H1 (cell line): ENCODE measurements at regions not wholly inside any gene's neighbourhood (a gene's known extent, or its start where the extent isn't known, plus 50 kb on each side); places are given as distances from the start of the nearest gene placed in this dataset.

Experiments
- CTCF ChIA-PET: fragments of 300-600 bp; sonication (Branson Sonifier 250); formaldehyde crosslinking; loops from one replicate; lab custom pipeline; 2021; ENCODE audit not compliant: partially characterized antibody; lab: Charles Lee
- POLR2A ChIA-PET: fragments of 300-600 bp; sonication (Branson Sonifier 250); formaldehyde crosslinking; loops from one replicate; lab custom pipeline; 2021; ENCODE audit warnings: inconsistent platforms; ENCODE audit not compliant: partially characterized antibody; lab: Charles Lee
- DNase-seq, 2 experiments: peaks; one replicate each; pipeline versions ENCODE4 v3.0.0 to v3.0.0-alpha.2; 2010 to 2022; ENCODE audit warnings: low spot score in 2 of 2, low read depth in 1 of 2, mixed read lengths in 1 of 2
- FAIRE-seq: peaks from 2 replicates; lab custom pipeline; 2011; peaks lifted over from hg19 to GRCh38; lab: Jason Lieb, UNC
- H2AFZ ChIP-seq: 2 replicates; pipeline ENCODE4 v1.8.1; 2012; ENCODE audit warnings: low read length, inconsistent platforms
- H2AK5ac ChIP-seq: 2 replicates; pipeline ENCODE4 v1.6.1; 2013; ENCODE audit warnings: low read depth, low read length
- H2BK120ac ChIP-seq: replicated peaks from 2 replicates; pipeline ENCODE3; 2013; ENCODE audit warnings: low read depth, low read length, inconsistent platforms
- H2BK12ac ChIP-seq: 2 replicates; pipeline ENCODE4 v1.6.1; 2013; ENCODE audit warnings: low read depth, low read length
- H2BK15ac ChIP-seq: 2 replicates; pipeline ENCODE4 v1.6.1; 2013; ENCODE audit warnings: low read length
- H2BK20ac ChIP-seq: 2 replicates; pipeline ENCODE4 v1.6.1; 2013; ENCODE audit warnings: low read length
- H2BK5ac ChIP-seq: 2 replicates; pipeline ENCODE4 v1.6.1; 2013; ENCODE audit warnings: low read depth, low read length
- H3K14ac ChIP-seq: 2 replicates; pipeline ENCODE4 v1.6.1; 2013; ENCODE audit warnings: inconsistent platforms; ENCODE audit not compliant: insufficient read length
- H3K18ac ChIP-seq: 2 replicates; pipeline ENCODE4 v1.6.1; 2013; ENCODE audit warnings: low read length; ENCODE audit errors: extremely low read depth
- H3K23ac ChIP-seq: 2 replicates; pipeline ENCODE4 v1.6.1; 2013; ENCODE audit warnings: inconsistent platforms; ENCODE audit not compliant: insufficient read length
- H3K23me2 ChIP-seq: 2 replicates; pipeline ENCODE4 v1.6.1; 2013; ENCODE audit warnings: low read depth, low read length
- H3K27ac ChIP-seq: 2 replicates; pipeline ENCODE4 v1.6.1; 2011; ENCODE audit warnings: low read depth, low read length, inconsistent platforms
- H3K27me3 ChIP-seq, 4 experiments: replicated peaks in 1 of 4; 1 replicate in 1 of 4; 2 replicates in 3 of 4; pipeline versions ENCODE4 v1.6.1 to v1.8.1; 2011 to 2013; ENCODE audit warnings: low read length in 3 of 4, mild to moderate bottlenecking in 3 of 4, inconsistent platforms in 2 of 4, mixed read lengths in 2 of 4, moderate library complexity in 1 of 4; ENCODE audit not compliant: control insufficient read depth in 3 of 4, insufficient read depth in 3 of 4; ENCODE audit errors: extremely low read depth in 1 of 4
- H3K36me3 ChIP-seq, 4 experiments: 2 replicates each; pipeline versions ENCODE4 v1.6.1 to v1.8.1; 2011 to 2013; ENCODE audit warnings: mild to moderate bottlenecking in 4 of 4, low read length in 3 of 4, moderate library complexity in 2 of 4, control low read depth in 1 of 4, inconsistent platforms in 1 of 4; ENCODE audit not compliant: insufficient read depth in 4 of 4, control insufficient read depth in 2 of 4
- H3K4ac ChIP-seq: replicated peaks from 2 replicates; pipeline ENCODE3; 2013; ENCODE audit warnings: low read length, low read depth, mixed read lengths, inconsistent platforms; ENCODE audit not compliant: insufficient read length
- H3K4me1 ChIP-seq, 4 experiments: replicated peaks in 1 of 4; 1 replicate in 1 of 4; 2 replicates in 3 of 4; pipeline versions ENCODE4 v1.6.1 to v1.8.1; 2011 to 2013; ENCODE audit warnings: low read length in 3 of 4, inconsistent platforms in 2 of 4, mixed read lengths in 1 of 4; ENCODE audit not compliant: insufficient read depth in 4 of 4, control insufficient read depth in 3 of 4
- H3K4me2 ChIP-seq, 2 experiments: 2 replicates each; pipeline versions ENCODE4 v1.6.1 to v1.8.1; 2011 to 2013; ENCODE audit warnings: low read depth in 2 of 2, low read length in 2 of 2, control low read depth in 1 of 2, inconsistent platforms in 1 of 2, mild to moderate bottlenecking in 1 of 2; ENCODE audit not compliant: insufficient read depth in 1 of 2
- H3K4me3 ChIP-seq, 4 experiments: fragments of 200-600, 300-600 bp in 1 of 4; sonication (generic), shearing (Covaris generic), sonication (Bioruptor Twin) in 1 of 4; 2 replicates each; pipeline versions ENCODE4 v1.5.1 to v1.8.1; 2011 to 2016; ENCODE audit warnings: low read length in 4 of 4, low read depth in 3 of 4, control low read depth in 2 of 4, inconsistent platforms in 2 of 4, mild to moderate bottlenecking in 2 of 4, mixed read lengths in 1 of 4, moderate library complexity in 1 of 4; ENCODE audit not compliant: insufficient read depth in 2 of 4; ENCODE audit errors: extremely low read depth in 1 of 4
- H3K56ac ChIP-seq: replicated peaks from 2 replicates; pipeline ENCODE3; 2013; ENCODE audit warnings: low read depth, mild to moderate bottlenecking, mixed read lengths, low read length, inconsistent platforms; ENCODE audit not compliant: insufficient read length
- H3K79me1 ChIP-seq: 2 replicates; pipeline ENCODE4 v1.6.1; 2013; ENCODE audit warnings: low read depth, low read length, control low read depth
- H3K79me2 ChIP-seq, 2 experiments: 2 replicates each; pipeline versions ENCODE4 v1.6.1 to v1.8.1; 2012 to 2013; ENCODE audit warnings: low read length in 2 of 2, mild to moderate bottlenecking in 2 of 2, inconsistent platforms in 1 of 2; ENCODE audit not compliant: insufficient read depth in 2 of 2, control insufficient read depth in 1 of 2
- H3K9ac ChIP-seq, 4 experiments: replicated peaks in 1 of 4; 1 replicate in 1 of 4; 2 replicates in 3 of 4; pipeline versions ENCODE4 v1.6.1 to v1.8.1; 2011 to 2013; ENCODE audit warnings: low read depth in 3 of 4, low read length in 3 of 4, control low read depth in 2 of 4, mild to moderate bottlenecking in 2 of 4, moderate library complexity in 2 of 4, inconsistent platforms in 1 of 4; ENCODE audit errors: extremely low read depth in 1 of 4
- H3K9me3 ChIP-seq, 2 experiments: 2 replicates each; pipeline versions ENCODE4 v1.6.1 to v1.8.1; 2012 to 2013; ENCODE audit warnings: mild to moderate bottlenecking in 2 of 2, moderate library complexity in 2 of 2, control low read depth in 1 of 2, inconsistent platforms in 1 of 2, low read depth in 1 of 2, low read length in 1 of 2, mixed read lengths in 1 of 2; ENCODE audit not compliant: insufficient read depth in 2 of 2
- H4K20me1 ChIP-seq, 2 experiments: replicated peaks in 1 of 2; 2 replicates each; pipeline versions ENCODE3 to v1.8.1; 2011 to 2013; ENCODE audit warnings: inconsistent platforms in 2 of 2, low read length in 2 of 2, mild to moderate bottlenecking in 1 of 2; ENCODE audit not compliant: insufficient read depth in 2 of 2, control insufficient read depth in 1 of 2
- H4K5ac ChIP-seq: 2 replicates; pipeline ENCODE4 v1.6.1; 2013; ENCODE audit warnings: low read length, low read depth, mixed read lengths, inconsistent platforms; ENCODE audit not compliant: insufficient read length
- H4K8ac ChIP-seq: 2 replicates; pipeline ENCODE4 v1.8.0; 2013; ENCODE audit warnings: mild to moderate bottlenecking, moderate library complexity, low read length, inconsistent platforms; ENCODE audit not compliant: insufficient read depth; ENCODE audit errors: extremely low read depth
- H4K91ac ChIP-seq: replicated peaks from 2 replicates; pipeline ENCODE3; 2013; ENCODE audit warnings: low read length, mixed read lengths, inconsistent platforms; ENCODE audit not compliant: insufficient read length
- CEBPB ChIP-seq: IDR thresholded peaks from 2 replicates; pipeline ENCODE4 v1.6.1; 2012; ENCODE audit warnings: low read depth, low read length
- HDAC2 ChIP-seq, 2 experiments: fragments of 300-600 bp in 1 of 2; sonication (generic) in 1 of 2; IDR thresholded peaks; 2 replicates each; pipeline ENCODE4 v1.6.1; 2011 to 2012; ENCODE audit warnings: low read depth in 2 of 2, low read length in 2 of 2, mild to moderate bottlenecking in 2 of 2, moderate library complexity in 2 of 2, borderline replicate concordance in 1 of 2, inconsistent platforms in 1 of 2
- JUN ChIP-seq: IDR thresholded peaks from 2 replicates; pipeline ENCODE4 v1.6.1; 2011; ENCODE audit warnings: low read depth, mild to moderate bottlenecking, improper control_type of control experiment, low read length
- MAFK ChIP-seq: IDR thresholded peaks from 2 replicates; pipeline ENCODE4 v1.6.1; 2012; ENCODE audit warnings: low read depth, mild to moderate bottlenecking, improper control_type of control experiment, low read length
- NRF1 ChIP-seq: IDR thresholded peaks from 2 replicates; pipeline ENCODE4 v1.6.1; 2011; ENCODE audit warnings: mild to moderate bottlenecking, low read depth, low read length, improper control_type of control experiment
- PHF8 ChIP-seq: fragments of 200-600 bp; sonication (generic); conservative IDR thresholded peaks from 2 replicates; pipeline ENCODE4 v1.7.1; 2012; ENCODE audit warnings: low read depth, mild to moderate bottlenecking, inconsistent platforms, low read length, moderate library complexity
- RFX5 ChIP-seq: IDR thresholded peaks from 2 replicates; pipeline ENCODE4 v1.6.1; 2011; ENCODE audit warnings: low read depth, low read length, improper control_type of control experiment, borderline replicate concordance
- RNF2 ChIP-seq: fragments of 200-900, 300-1000 bp; sonication (generic); IDR thresholded peaks from 2 replicates; pipeline ENCODE4 v1.7.1; 2016; ENCODE audit warnings: borderline replicate concordance, low read depth, mild to moderate bottlenecking, antibody characterized with exemption, low read length; ENCODE audit not compliant: poor library complexity, severe bottlenecking; ENCODE audit errors: missing control alignments
- SP4 ChIP-seq: IDR thresholded peaks from 2 replicates; pipeline ENCODE4 v1.6.1; 2012; ENCODE audit warnings: low read length, inconsistent platforms
- SRF ChIP-seq: IDR thresholded peaks from 2 replicates; pipeline ENCODE4 v1.6.1; 2011; ENCODE audit warnings: mild to moderate bottlenecking, low read depth, low read length, moderate library complexity
- TAF1 ChIP-seq: IDR thresholded peaks from 2 replicates; pipeline ENCODE4 v1.6.1; 2011; ENCODE audit warnings: mild to moderate bottlenecking, low read depth, low read length
- TBP ChIP-seq: IDR thresholded peaks from 2 replicates; pipeline ENCODE4 v1.6.1; 2011; ENCODE audit warnings: low read depth, low read length, improper control_type of control experiment
- TF ChIP-seq, protein P1 (sequence below): IDR thresholded peaks from 2 replicates; pipeline ENCODE4 v1.6.1; 2011; ENCODE audit warnings: low read depth, mild to moderate bottlenecking, low read length; ENCODE audit not compliant: insufficient read depth

GRCh38 chr11:37422511-37422910, 824.5 kb upstream of the RAG2 start:
- H4K8ac ChIP-seq = no peak overlapping the region
- H3K27ac ChIP-seq = no peak overlapping the region
- H2BK120ac ChIP-seq = no peak overlapping the region
- no peak overlapping the region for H3K56ac ChIP-seq
- H3K14ac ChIP-seq = no peak overlapping the region
- H4K5ac ChIP-seq = no peak overlapping the region
- H4K91ac ChIP-seq = no peak overlapping the region
- ChIA-PET POLR2A (no interaction called here), CTCF (no interaction called here)
- no peak overlapping the region for H2BK20ac ChIP-seq
- H2AFZ ChIP-seq = no peak overlapping the region
- no peak overlapping the region for H3K4me2 ChIP-seq
- no peak overlapping the region for H2BK12ac ChIP-seq
- H3K9me3 ChIP-seq = peaks cover 18% of the 10 kb centered on the region in 2 experiments
- H3K79me2 ChIP-seq = no peaks in the 10 kb centered on the region
- no peak overlapping the region for H3K4ac ChIP-seq
- H3K9ac ChIP-seq = no peak overlapping the region
- H3K23me2 ChIP-seq = no peaks in the 10 kb centered on the region
- H3K23ac ChIP-seq = no peak overlapping the region
- H2BK5ac ChIP-seq = no peak overlapping the region
- FAIRE-seq = no peak
- H3K4me3 ChIP-seq = no peak overlapping the region
- no peaks in the 10 kb centered on the region for H3K79me1 ChIP-seq
- H3K27me3 ChIP-seq = no peaks in the 10 kb centered on the region
- no peaks in the 10 kb centered on the region for H4K20me1 ChIP-seq
- DNase-seq = no peak
- no peak overlapping the region for H2AK5ac ChIP-seq
- no peaks in the 10 kb centered on the region for H3K4me1 ChIP-seq
- no peaks in the 10 kb centered on the region for H3K36me3 ChIP-seq
- H3K18ac ChIP-seq = no peak overlapping the region
- no peak overlapping the region for H2BK15ac ChIP-seq
- TF ChIP-seq TAF1 (no peak), JUN (no peak), RFX5 (no peak), NRF1 (no peak), PHF8 (no peak), RNF2 (no peak), TBP (no peak), HDAC2 (IDR thresholded peaks at IDR 0.05; ENCODE audit: borderline replicate concordance in 1 of 2, low read depth in 2 of 2, low read length in 2 of 2) (no peak), SRF (no peak), SP4 (no peak), CEBPB (no peak), MAFK (no peak)
- TF ChIP-seq, protein P1, sequence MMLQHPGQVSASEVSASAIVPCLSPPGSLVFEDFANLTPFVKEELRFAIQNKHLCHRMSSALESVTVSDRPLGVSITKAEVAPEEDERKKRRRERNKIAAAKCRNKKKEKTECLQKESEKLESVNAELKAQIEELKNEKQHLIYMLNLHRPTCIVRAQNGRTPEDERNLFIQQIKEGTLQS = no peak
